GM21447 (cell line): ENCODE measurements at regions not wholly inside any gene's neighbourhood (a gene's known extent, or its start where the extent isn't known, plus 50 kb on each side); places are given as distances from the start of the nearest gene placed in this dataset.
"Not testable (repeated sequence)": the region's sequence is repeated elsewhere in the genome, so short reads cannot be mapped to it uniquely, and the experiment has no call there.

Experiments
- ATAC-seq: cut with Tn5 transposase; IDR thresholded peaks from one replicate; pipeline ENCODE4 v1.9.1; 2021; ENCODE audit not compliant: unreplicated experiment

GRCh38 chr6:28621268-28621667 is 95.6 kb downstream of the GPX5 start:
- ATAC-seq: not testable (repeated sequence)

DNA sequence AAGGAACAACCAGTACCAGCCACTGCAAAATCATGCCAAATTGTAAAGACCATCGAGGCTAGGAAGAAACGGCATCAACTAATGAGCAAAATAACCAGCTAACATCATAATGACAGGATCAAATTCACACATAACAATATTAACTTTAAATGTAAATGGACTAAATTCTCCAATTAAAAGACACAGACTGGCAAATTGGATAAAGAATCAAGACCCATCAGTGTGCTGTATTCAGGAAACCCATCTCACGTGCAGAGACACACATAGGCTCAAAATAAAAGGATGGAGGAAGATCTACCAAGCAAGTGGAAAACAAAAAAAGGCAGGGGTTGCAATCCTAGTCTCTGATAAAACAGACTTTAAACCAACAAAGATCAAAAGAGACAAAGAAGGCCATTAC is 97.6 kb downstream of the GPX5 start:
- not testable (repeated sequence) for ATAC-seq

DNA sequence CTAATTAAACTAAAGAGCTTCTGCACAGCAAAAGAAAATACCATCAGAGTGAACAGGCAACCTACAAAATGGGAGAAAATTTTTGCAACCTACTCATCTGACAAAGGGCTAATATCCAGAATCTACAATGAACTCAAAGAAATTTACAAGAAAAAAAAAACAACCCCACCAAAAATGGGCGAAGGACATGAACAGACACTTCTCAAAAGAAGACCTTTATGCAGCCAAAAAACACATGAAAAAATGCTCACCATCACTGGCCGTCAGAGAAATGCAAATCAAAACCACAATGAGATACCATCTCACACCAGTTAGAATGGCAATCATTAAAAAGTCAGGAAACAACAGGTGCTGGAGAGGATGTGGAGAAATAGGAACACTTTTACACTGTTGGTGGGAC is 100.7 kb downstream of the GPX5 start:
- ATAC-seq: not testable (repeated sequence)

- no peak for ATAC-seq
Measured at GRCh38 chr6:28632326-28632851, 106.7 kb downstream of the GPX5 start.

GRCh38 chr6:28633445-28634215 is 107.9 kb downstream of the GPX5 start:
- no peak for ATAC-seq

DNA sequence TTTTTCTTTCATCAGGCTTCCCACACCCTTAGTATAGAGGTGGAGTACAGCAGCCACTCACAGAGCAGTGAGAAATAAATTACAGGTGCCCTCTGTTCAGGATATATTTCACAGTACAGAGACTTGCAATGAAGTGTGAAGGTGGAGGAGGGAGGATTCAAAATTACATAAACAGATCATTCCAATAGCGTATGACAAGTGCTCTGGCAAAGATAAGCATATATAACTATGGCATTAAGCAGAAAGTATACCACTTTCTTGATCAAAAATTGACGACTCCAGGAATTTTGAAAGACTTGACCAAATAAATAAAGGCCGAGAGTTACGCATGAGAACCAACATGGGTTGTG is 108.7 kb downstream of the GPX5 start:
- no peak for ATAC-seq

- no peak for ATAC-seq
Measured at GRCh38 chr6:28634761-28635546, 109.3 kb downstream of the GPX5 start.

- no peak for ATAC-seq
Measured at GRCh38 chr6:28635547-28636158, 110.0 kb downstream of the GPX5 start.

GRCh38 chr6:28638787-28639430 is 113.2 kb downstream of the GPX5 start:
- no peak for ATAC-seq

GRCh38 chr6:28639445-28640290 is 114.0 kb downstream of the GPX5 start:
- ATAC-seq: not testable (repeated sequence)

- ATAC-seq: no peak
Measured at GRCh38 chr6:28643017-28643740, 117.5 kb downstream of the GPX5 start.

GRCh38 chr6:28646650-28647049 is 121.0 kb downstream of the GPX5 start:
- no peak for ATAC-seq

DNA sequence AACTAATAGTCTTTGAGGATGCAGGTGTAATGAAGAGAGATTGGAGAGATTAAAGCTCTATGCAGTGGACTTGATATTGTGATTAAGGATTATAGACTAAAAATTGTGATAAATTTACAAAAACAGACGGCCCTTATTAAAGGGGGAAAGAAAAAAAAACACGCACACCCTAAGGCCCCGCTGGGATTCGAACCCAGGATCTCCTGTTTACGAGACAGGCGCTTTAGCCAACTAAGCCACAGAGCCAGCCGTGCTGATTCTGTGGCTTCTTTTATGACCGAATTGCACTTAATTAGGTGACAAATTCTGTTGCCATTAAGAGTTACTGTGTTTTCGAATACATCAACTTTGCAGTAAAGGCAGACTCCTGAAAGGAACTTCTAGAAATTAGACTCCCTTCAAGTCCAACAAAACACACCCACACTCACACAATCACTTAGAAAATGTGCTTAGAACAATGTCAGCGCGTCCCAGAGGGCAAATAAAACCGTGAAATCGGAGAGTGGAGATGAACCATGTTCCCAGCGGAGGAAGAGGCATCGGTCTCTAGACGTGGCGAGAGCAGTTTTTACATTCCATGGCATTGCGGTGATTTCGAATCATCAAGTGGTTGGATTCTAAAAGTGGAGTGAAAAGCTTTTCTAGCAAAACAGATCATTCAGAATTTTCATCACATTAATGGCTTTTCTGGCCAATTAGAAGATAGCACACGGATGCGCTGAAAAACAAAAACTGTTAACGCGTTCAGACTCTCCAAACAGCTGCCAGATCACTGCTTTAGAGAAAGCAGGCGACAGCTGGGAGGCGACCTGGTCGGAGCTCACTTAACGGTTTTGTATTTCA is 122.6 kb downstream of the GPX5 start:
- no peak for ATAC-seq

GRCh38 chr6:28648878-28649375 is 123.2 kb downstream of the GPX5 start:
- no peak for ATAC-seq

- no peak for ATAC-seq
Measured at GRCh38 chr6:28651161-28651560, 125.5 kb downstream of the GPX5 start.

GRCh38 chr6:28653876-28654275 is 128.2 kb downstream of the GPX5 start:
- ATAC-seq: no peak

- ATAC-seq: no peak
Measured at GRCh38 chr6:28655164-28655563, 129.5 kb downstream of the GPX5 start.

GRCh38 chr6:28656715-28657114 is 131.0 kb downstream of the GPX5 start:
- ATAC-seq: no peak

DNA sequence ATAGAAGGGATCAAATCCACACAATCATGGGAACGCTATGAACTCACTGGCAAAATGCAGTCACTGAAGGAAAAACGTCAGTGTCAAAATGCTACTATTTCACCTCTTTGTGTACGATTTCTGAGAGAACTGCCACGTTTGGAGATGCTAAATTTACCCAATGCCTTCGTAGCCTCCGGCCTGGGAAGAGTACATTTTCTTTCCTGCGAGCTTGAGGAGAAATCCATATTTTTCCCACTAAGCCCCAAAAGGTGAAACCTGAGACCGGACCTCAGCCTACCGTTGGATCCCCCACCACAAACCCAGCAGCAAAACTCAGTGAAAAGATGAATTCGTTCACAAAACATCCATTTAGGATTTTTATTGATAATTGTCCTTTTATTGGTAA is 131.7 kb downstream of the GPX5 start:
- ATAC-seq: no peak
